HG03439 (cell line): ENCODE measurements at regions not wholly inside any gene's neighbourhood (a gene's known extent, or its start where the extent isn't known, plus 50 kb on each side); places are given as distances from the start of the nearest gene placed in this dataset.
A peak's percentile ranks its signal among the peaks of the same experiment; 100 is the strongest.

ENCODE experiments used
- ATAC-seq: cut with Tn5 transposase; IDR thresholded peaks from one replicate; pipeline ENCODE4 v1.9.1; 2021; ENCODE audit warnings: mild to moderate bottlenecking, moderate library complexity; ENCODE audit not compliant: unreplicated experiment

GRCh38 chr6:14187406-14187805, 69.8 kb downstream of the CD83 start:
- ATAC-seq: no peak

GRCh38 chr6:14189074-14189473, 71.5 kb downstream of the CD83 start:
- ATAC-seq: no peak

GRCh38 chr6:14190191-14190928, 72.8 kb downstream of the CD83 start:
- no peak for ATAC-seq

- no peak for ATAC-seq
Observed at GRCh38 chr6:14190929-14191224, 73.3 kb downstream of the CD83 start.

GRCh38 chr6:14191761-14192160, 74.2 kb downstream of the CD83 start:
- ATAC-seq: no peak

- no peak for ATAC-seq
Observed at GRCh38 chr6:14192216-14192788, 74.7 kb downstream of the CD83 start.

GRCh38 chr6:14193524-14193923, 76.0 kb downstream of the CD83 start:
- ATAC-seq: no peak

GRCh38 chr6:14194483-14194882, 76.9 kb downstream of the CD83 start:
- no peak for ATAC-seq

- no peak for ATAC-seq
Observed at GRCh38 chr6:14194976-14195375, 77.4 kb downstream of the CD83 start.

- ATAC-seq: no peak
Observed at GRCh38 chr6:14196026-14196425, 78.5 kb downstream of the CD83 start.

GRCh38 chr6:14197118-14197517, 79.5 kb downstream of the CD83 start:
- ATAC-seq: no peak

GRCh38 chr6:14200047-14200446, 82.5 kb downstream of the CD83 start:
- no peak for ATAC-seq

GRCh38 chr6:14202947-14203346, 85.4 kb downstream of the CD83 start:
- ATAC-seq: no peak

GRCh38 chr6:14206391-14206790, 88.8 kb downstream of the CD83 start:
- no peak for ATAC-seq

- ATAC-seq: no peak
Observed at GRCh38 chr6:14207448-14207847, 89.9 kb downstream of the CD83 start.

GRCh38 chr6:14209000-14209399, 91.4 kb downstream of the CD83 start:
- no peak for ATAC-seq

GRCh38 chr6:14210077-14210476, 92.5 kb downstream of the CD83 start:
- no peak for ATAC-seq

- ATAC-seq: peak; percentile 93
Observed at GRCh38 chr6:14210663-14211561, 93.3 kb downstream of the CD83 start.

GRCh38 chr6:14211562-14211942, 94.0 kb downstream of the CD83 start:
- no peak for ATAC-seq

- ATAC-seq: no peak
Observed at GRCh38 chr6:14212020-14212419, 94.4 kb downstream of the CD83 start.

GRCh38 chr6:14212632-14213031, 95.1 kb downstream of the CD83 start:
- ATAC-seq: no peak
